ENCODE measurements at regions not wholly inside any gene's neighbourhood (a gene's known extent, or its start where the extent isn't known, plus 50 kb on each side); places are given as distances from the start of the nearest gene placed in this dataset.

GRCh38 chr2:133837441-133838094 lies 269.3 kb upstream of the NCKAP5 start:
- intact Hi-C loops (cut with DNase I), result no loop called here
- DNase-seq, result no peak
- Histone ChIP-seq H3K36me3 (ENCODE audit: insufficient read depth in 1 of 2, low read depth in 1 of 2) (no peaks in the 10 kb centered on the region), H3K9me3 (no peaks in the 10 kb centered on the region), H3K4me3 (no peak overlapping the region), H3K27ac (no peak overlapping the region), H3K4me1 (no peaks in the 10 kb centered on the region), H3K27me3 (ENCODE audit: insufficient read depth in 3 of 3, low read length in 2 of 3) (no peaks in the 10 kb centered on the region)
- no peak for ATAC-seq
- 35 to 64% (median 52%) methylated on average over 5 to 6 of the region's 6 CpGs for WGBS, 3 donors
- TF ChIP-seq CTCF (IDR thresholded peaks at IDR 0.05), result no peak

GRCh38 chr2:133838642-133839365 lies 270.5 kb upstream of the NCKAP5 start:
- WGBS, 3 donors, result 86 to 87% (median 86%) methylated on average over 7 of the region's 7 CpGs
- intact Hi-C loops (cut with DNase I), result no loop called here
- no peak for ATAC-seq
- H3K27ac ChIP-seq, result no peak overlapping the region
- H3K36me3 ChIP-seq (ENCODE audit: insufficient read depth in 1 of 2, low read depth in 1 of 2), result no peaks in the 10 kb centered on the region
- no peaks in the 10 kb centered on the region for H3K9me3 ChIP-seq
- H3K4me1 ChIP-seq, result no peaks in the 10 kb centered on the region
- TF ChIP-seq CTCF (IDR thresholded peaks at IDR 0.05), result no peak
- H3K27me3 ChIP-seq (ENCODE audit: insufficient read depth in 3 of 3, low read length in 2 of 3), result no peaks in the 10 kb centered on the region
- no peak overlapping the region for H3K4me3 ChIP-seq
- no peak for DNase-seq

- H3K36me3 ChIP-seq (ENCODE audit: insufficient read depth in 1 of 2, low read depth in 1 of 2), result no peaks in the 10 kb centered on the region
- H3K4me1 ChIP-seq, result no peaks in the 10 kb centered on the region
- 86 to 92% (median 91%) methylated on average over 6 of the region's 6 CpGs for WGBS, 3 donors
- ATAC-seq (no peak), DNase-seq (no peak)
- H3K27ac ChIP-seq, result no peak overlapping the region
- intact Hi-C loops (cut with DNase I), result loop anchor here (5.0 to 10.0 kb wide), 2 partner anchors 1292 to 1575 kb away; no protein-coding TSS in a partner anchor
- no peaks in the 10 kb centered on the region for H3K27me3 ChIP-seq (ENCODE audit: insufficient read depth in 3 of 3, low read length in 2 of 3)
- no peak for TF ChIP-seq CTCF (IDR thresholded peaks at IDR 0.05)
- H3K4me3 ChIP-seq, result no peak overlapping the region
- no peaks in the 10 kb centered on the region for H3K9me3 ChIP-seq
Measured at GRCh38 chr2:133839677-133840076, 271.4 kb upstream of the NCKAP5 start.

- Histone ChIP-seq H3K27ac (no peak overlapping the region), H3K27me3 (ENCODE audit: insufficient read depth in 3 of 3, low read length in 2 of 3) (no peaks in the 10 kb centered on the region), H3K4me1 (no peaks in the 10 kb centered on the region), H3K4me3 (no peak overlapping the region), H3K36me3 (ENCODE audit: insufficient read depth in 1 of 2, low read depth in 1 of 2) (no peaks in the 10 kb centered on the region), H3K9me3 (no peaks in the 10 kb centered on the region)
- 85 to 95% (median 93%) methylated on average over 7 of the region's 7 CpGs for WGBS, 3 donors
- DNase-seq (no peak), ATAC-seq (no peak)
- intact Hi-C loops (cut with DNase I), result loop anchor here (5.0 to 10.0 kb wide), 2 partner anchors 1293 to 1576 kb away; no protein-coding TSS in a partner anchor
- TF ChIP-seq CTCF (IDR thresholded peaks at IDR 0.05), result no peak
Measured at GRCh38 chr2:133840761-133841160, 272.5 kb upstream of the NCKAP5 start.

Data from psoas muscle (tissue), 7 donors.